ENCODE measurements at regions not wholly inside any gene's neighbourhood (a gene's known extent, or its start where the extent isn't known, plus 50 kb on each side); places are given as distances from the start of the nearest gene placed in this dataset.
"Not testable (repeated sequence)": the region's sequence is repeated elsewhere in the genome, so short reads cannot be mapped to it uniquely, and the experiment has no call there.

DNA sequence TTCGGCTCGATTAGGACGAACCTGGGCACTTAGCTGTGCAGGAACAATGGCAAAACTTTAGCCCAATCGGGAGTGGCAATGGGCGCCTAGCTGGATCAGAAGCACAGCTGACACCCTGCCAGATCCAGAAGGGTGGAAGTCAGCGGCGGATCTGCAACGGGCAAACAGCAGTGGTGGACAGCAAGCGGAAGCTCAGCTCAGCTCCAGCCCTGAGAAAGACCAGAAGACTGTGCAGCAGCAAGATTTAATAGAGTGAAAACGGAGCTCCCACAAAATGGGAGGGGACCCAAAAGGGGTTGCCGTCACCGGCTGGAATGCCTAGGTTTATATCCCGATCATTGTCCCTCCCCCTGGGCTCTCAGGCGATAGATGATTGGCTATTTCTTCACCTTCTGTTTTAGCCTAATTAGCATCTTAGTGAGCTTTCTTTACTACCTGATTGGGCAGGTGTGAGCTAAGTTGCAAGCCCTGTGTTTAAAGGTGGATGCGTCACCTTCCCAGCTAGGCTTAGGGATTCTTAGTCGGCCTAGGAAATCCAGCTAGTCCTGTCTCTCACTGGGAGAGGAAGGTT lies 1237.9 kb downstream of the CDH12 start:
- Histone ChIP-seq H3K4me1 (ENCODE audit: control insufficient read depth, insufficient read depth, low read length, poor library complexity, severe bottlenecking) (no peaks in the 10 kb centered on the region), H3K27ac (ENCODE audit: low read depth, low read length, severe bottlenecking) (no peak overlapping the region), H3K36me3 (ENCODE audit: control insufficient read depth, insufficient read depth, low read length) (no peaks in the 10 kb centered on the region), H3K4me3 (ENCODE audit: extremely low read depth, insufficient read depth, low read length, poor library complexity, severe bottlenecking) (no peak overlapping the region), H3K9me3 (ENCODE audit: control insufficient read depth, low read length) (no peaks in the 10 kb centered on the region)
- WGBS, 2 experiments (ENCODE audit: insufficient coverage in 2 of 2) = 91 to 92% methylated on average over 13 of the region's 16 CpGs

DNA sequence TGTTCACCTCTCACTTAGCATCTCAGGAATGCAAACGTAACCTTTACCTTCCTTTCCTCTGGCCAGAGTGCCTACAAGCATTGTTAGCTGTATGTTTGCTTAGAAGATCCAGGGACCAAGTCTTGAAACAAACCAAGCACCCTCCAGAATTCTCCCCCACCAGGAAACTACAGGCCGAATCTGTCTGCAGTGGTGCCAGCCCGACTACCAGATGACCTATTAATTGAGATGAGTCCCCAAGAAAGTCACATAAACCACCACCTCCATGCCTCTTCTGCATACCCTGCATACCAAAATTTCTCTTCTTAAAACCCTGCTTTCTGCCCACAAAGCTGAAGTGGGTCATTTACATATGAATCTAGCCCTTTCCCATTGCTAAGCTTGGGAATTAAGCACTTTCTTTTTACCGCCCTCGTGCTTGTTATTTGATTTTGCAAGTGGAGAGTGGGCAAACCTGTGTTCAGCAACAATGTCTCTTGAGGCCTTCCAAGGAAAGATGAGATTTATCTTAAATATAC lies 1239.1 kb downstream of the CDH12 start:
- no peaks in the 10 kb centered on the region for H3K9me3 ChIP-seq (ENCODE audit: control insufficient read depth, low read length)
- no peak overlapping the region for H3K27ac ChIP-seq (ENCODE audit: low read depth, low read length, severe bottlenecking)
- H3K4me1 ChIP-seq (ENCODE audit: control insufficient read depth, insufficient read depth, low read length, poor library complexity, severe bottlenecking) = no peaks in the 10 kb centered on the region
- no peaks in the 10 kb centered on the region for H3K36me3 ChIP-seq (ENCODE audit: control insufficient read depth, insufficient read depth, low read length)
- H3K4me3 ChIP-seq (ENCODE audit: extremely low read depth, insufficient read depth, low read length, poor library complexity, severe bottlenecking) = no peak overlapping the region
- WGBS, 2 experiments (ENCODE audit: insufficient coverage in 2 of 2) = 0 to 33% methylated on average over 1 to 2 of the region's 5 CpGs

DNA sequence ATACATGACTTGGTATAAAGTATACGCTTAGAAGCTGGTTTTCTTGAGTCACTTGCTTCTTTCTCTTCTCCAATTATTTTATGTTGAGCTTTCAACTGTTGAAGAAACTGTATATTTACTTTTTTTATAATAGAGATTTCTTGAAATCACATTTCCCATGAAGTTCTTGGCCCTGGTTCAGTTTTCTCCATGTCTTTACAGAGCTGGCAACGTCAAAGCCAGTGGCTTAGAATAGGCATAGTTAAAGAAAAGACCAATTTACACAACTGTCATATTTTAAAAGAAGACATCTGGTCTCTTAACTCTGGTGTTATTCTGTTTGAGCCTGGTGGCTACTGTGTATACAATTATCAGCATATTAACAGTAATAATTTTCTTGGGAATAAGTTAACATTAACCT lies 1249.3 kb downstream of the CDH12 start:
- H3K36me3 ChIP-seq (ENCODE audit: control insufficient read depth, insufficient read depth, low read length) = no peaks in the 10 kb centered on the region
- H3K27ac ChIP-seq (ENCODE audit: low read depth, low read length, severe bottlenecking) = no peak overlapping the region
- no CpG with 5 or more reads among the region's 2 CpGs for whole genome bisulfite sequencing, 2 experiments (ENCODE audit: insufficient coverage in 2 of 2)
- no peaks in the 10 kb centered on the region for H3K9me3 ChIP-seq (ENCODE audit: control insufficient read depth, low read length)
- H3K4me3 ChIP-seq (ENCODE audit: extremely low read depth, insufficient read depth, low read length, poor library complexity, severe bottlenecking) = no peak overlapping the region
- no peaks in the 10 kb centered on the region for H3K4me1 ChIP-seq (ENCODE audit: control insufficient read depth, insufficient read depth, low read length, poor library complexity, severe bottlenecking)

DNA sequence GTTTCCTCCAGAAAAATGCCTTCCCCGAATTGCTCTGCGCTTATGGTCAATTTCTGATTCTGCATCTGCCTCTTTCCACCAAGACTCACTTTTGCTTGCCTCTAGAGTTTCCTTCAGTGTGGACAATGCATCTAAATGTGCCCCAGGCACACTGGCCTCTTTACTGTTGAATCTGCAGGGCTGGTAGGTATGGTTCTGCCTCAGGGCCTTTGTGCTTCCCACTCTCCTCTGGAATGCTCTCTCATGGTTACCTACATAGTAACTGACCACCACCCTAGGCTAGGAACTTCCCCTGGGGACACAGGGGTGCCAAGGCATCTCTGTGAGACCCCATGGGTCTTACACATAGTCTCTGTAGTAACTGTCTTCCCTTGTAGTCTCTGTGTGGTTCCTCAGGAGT lies 1258.6 kb downstream of the CDH12 start:
- 81 to 100% methylated on average over 2 of the region's 2 CpGs for WGBS, 2 experiments (ENCODE audit: insufficient coverage in 2 of 2)
- Histone ChIP-seq H3K27ac (ENCODE audit: low read depth, low read length, severe bottlenecking) (no peak overlapping the region), H3K4me1 (ENCODE audit: control insufficient read depth, insufficient read depth, low read length, poor library complexity, severe bottlenecking) (no peaks in the 10 kb centered on the region), H3K9me3 (ENCODE audit: control insufficient read depth, low read length) (no peaks in the 10 kb centered on the region), H3K36me3 (ENCODE audit: control insufficient read depth, insufficient read depth, low read length) (no peaks in the 10 kb centered on the region), H3K4me3 (ENCODE audit: extremely low read depth, insufficient read depth, low read length, poor library complexity, severe bottlenecking) (no peak overlapping the region)

DNA sequence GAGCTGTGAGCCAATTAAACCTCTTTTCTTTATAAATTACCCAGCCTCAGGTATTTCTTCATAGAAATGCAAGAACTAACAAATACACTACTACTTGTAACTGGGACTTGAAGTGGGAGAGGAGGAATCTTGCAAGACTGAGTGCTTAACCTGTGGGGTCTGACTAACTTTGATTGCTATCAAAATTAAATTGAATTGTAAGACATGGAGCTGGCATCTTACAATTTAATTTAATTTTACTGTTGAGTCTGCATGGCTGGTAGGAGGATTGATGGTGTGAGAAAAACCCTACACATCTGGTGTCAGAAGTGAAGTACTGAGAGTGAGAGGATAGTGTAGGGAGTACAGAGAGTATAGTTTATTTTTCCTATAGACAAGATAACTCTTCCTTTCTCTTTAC lies 1259.9 kb downstream of the CDH12 start:
- Histone ChIP-seq H3K4me3 (ENCODE audit: extremely low read depth, insufficient read depth, low read length, poor library complexity, severe bottlenecking) (no peak overlapping the region), H3K27ac (ENCODE audit: low read depth, low read length, severe bottlenecking) (no peak overlapping the region), H3K36me3 (ENCODE audit: control insufficient read depth, insufficient read depth, low read length) (no peaks in the 10 kb centered on the region), H3K4me1 (ENCODE audit: control insufficient read depth, insufficient read depth, low read length, poor library complexity, severe bottlenecking) (no peaks in the 10 kb centered on the region), H3K9me3 (ENCODE audit: control insufficient read depth, low read length) (no peaks in the 10 kb centered on the region)

DNA sequence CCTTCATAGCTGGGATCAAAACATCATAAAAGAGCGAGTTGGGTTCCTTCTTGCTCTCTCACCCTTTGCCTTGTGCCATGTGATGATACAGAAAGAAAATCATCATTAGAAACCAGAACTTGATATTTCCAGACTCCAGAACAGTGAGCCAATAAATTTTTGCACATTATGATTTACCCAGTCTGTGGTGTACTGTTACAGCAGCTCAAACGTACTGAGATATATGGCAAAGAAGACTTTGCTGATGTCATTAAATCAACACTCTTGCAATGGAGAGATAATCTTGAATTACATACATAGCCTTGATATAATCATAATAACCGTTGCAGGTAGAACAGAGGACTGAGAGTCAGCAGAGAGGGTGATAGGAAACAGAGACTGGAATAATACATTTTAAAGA lies 1271.6 kb downstream of the CDH12 start:
- Histone ChIP-seq H3K36me3 (ENCODE audit: control insufficient read depth, insufficient read depth, low read length) (no peaks in the 10 kb centered on the region), H3K4me1 (ENCODE audit: control insufficient read depth, insufficient read depth, low read length, poor library complexity, severe bottlenecking) (no peaks in the 10 kb centered on the region), H3K9me3 (ENCODE audit: control insufficient read depth, low read length) (no peaks in the 10 kb centered on the region), H3K27ac (ENCODE audit: low read depth, low read length, severe bottlenecking) (no peak overlapping the region), H3K4me3 (ENCODE audit: extremely low read depth, insufficient read depth, low read length, poor library complexity, severe bottlenecking) (no peak overlapping the region)
- WGBS, 2 experiments (ENCODE audit: insufficient coverage in 2 of 2) = 60% methylated on average over 1 of the region's 3 CpGs; no CpG with 5 or more reads in 1 of the 2 experiments

DNA sequence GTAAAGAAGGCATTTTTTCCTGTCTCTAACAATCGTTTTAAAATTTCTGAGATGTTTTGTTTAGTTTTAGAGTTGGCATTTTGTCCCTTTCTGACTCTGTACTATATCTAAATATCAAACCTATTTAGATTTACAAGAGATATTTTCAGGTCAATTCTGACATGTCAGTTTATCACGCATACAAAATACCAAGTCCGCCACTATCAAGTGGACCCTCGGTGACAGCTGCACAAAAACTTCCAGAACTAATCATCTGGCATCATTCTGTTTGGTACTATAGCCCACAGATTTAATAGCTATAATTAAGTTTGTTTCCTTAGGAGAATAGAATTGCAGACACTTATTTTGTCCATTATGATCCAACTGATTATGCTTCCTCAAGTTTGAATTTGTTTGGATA lies 1278.2 kb downstream of the CDH12 start:
- Histone ChIP-seq H3K4me1 (ENCODE audit: control insufficient read depth, insufficient read depth, low read length, poor library complexity, severe bottlenecking) (no peaks in the 10 kb centered on the region), H3K27ac (ENCODE audit: low read depth, low read length, severe bottlenecking) (no peak overlapping the region), H3K9me3 (ENCODE audit: control insufficient read depth, low read length) (no peaks in the 10 kb centered on the region), H3K36me3 (ENCODE audit: control insufficient read depth, insufficient read depth, low read length) (no peaks in the 10 kb centered on the region), H3K4me3 (ENCODE audit: extremely low read depth, insufficient read depth, low read length, poor library complexity, severe bottlenecking) (no peak overlapping the region)
- WGBS, 2 experiments (ENCODE audit: insufficient coverage in 2 of 2) = 61 to 100% methylated on average over 1 to 3 of the region's 4 CpGs

DNA sequence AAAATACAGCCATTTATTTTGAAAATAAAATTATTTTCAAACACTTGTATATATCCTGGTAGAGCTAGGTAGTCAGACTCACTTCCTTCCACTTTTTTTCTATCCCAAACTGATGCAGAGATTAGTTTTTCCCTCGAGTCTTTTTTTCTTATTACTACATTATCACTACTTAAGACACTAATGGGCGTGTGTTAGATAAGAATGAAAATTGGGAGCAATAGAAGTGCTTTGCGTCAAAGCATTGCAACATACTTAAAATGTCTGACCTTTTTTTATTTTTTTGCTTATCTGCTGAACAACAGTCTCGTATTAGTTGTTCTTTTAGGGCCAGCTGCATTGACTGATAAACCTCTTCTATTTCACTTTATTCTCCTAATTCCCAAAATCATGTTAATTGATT lies 1278.7 kb downstream of the CDH12 start:
- Histone ChIP-seq H3K27ac (ENCODE audit: low read depth, low read length, severe bottlenecking) (no peak overlapping the region), H3K36me3 (ENCODE audit: control insufficient read depth, insufficient read depth, low read length) (no peaks in the 10 kb centered on the region), H3K4me1 (ENCODE audit: control insufficient read depth, insufficient read depth, low read length, poor library complexity, severe bottlenecking) (no peaks in the 10 kb centered on the region), H3K9me3 (ENCODE audit: control insufficient read depth, low read length) (no peaks in the 10 kb centered on the region), H3K4me3 (ENCODE audit: extremely low read depth, insufficient read depth, low read length, poor library complexity, severe bottlenecking) (no peak overlapping the region)
- WGBS, 2 experiments (ENCODE audit: insufficient coverage in 2 of 2) = 92% methylated on average over 2 of the region's 4 CpGs; no CpG with 5 or more reads in 1 of the 2 experiments

DNA sequence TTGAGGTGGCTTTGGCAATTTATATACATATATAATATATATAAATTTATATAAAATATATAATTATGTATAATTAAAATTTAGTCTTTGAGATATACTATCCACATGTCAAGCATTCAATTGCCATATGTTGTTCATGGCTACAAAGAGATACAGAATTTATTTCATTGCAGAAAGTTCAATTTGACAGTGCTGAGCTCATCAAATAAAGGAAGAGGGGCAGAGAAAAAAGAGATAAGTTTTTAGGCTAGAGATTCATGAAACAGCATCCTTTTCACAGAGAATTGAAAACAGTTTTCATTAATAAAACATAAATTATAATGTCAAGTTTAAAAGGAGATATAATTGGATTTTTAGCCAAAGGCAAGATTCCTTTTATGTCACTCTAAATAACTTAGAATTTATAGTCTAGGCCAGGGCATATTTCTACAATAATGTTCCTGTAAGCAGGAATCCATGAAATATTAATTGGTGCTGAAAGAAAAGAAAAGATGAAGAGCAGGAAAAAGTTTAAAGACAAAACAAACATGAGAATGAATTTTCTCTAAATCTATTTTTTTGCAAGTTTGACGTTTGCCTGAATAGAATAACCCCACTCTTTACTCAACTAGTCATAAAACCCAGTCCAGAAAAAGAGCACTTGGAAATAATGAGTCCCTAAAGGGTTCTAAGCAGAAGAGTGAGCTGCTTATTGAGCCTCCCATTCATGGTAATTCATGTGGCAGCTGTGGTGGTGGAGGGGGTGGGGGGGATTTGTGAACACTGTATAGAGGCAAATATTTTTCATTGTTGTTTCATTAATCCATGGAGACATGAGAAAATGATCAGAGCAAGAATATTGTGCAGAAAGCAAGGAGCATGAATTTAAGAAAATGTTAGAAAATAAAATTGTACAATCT lies 1279.5 kb downstream of the CDH12 start:
- no peaks in the 10 kb centered on the region for H3K4me1 ChIP-seq (ENCODE audit: control insufficient read depth, insufficient read depth, low read length, poor library complexity, severe bottlenecking)
- no peak overlapping the region for H3K4me3 ChIP-seq (ENCODE audit: extremely low read depth, insufficient read depth, low read length, poor library complexity, severe bottlenecking)
- no peak overlapping the region for H3K27ac ChIP-seq (ENCODE audit: low read depth, low read length, severe bottlenecking)
- H3K9me3 ChIP-seq (ENCODE audit: control insufficient read depth, low read length) = no peaks in the 10 kb centered on the region
- H3K36me3 ChIP-seq (ENCODE audit: control insufficient read depth, insufficient read depth, low read length) = no peaks in the 10 kb centered on the region
- WGBS, 2 experiments (ENCODE audit: insufficient coverage in 2 of 2) = 100% methylated on average over 1 of the region's 1 CpG; no CpG with 5 or more reads in 1 of the 2 experiments

DNA sequence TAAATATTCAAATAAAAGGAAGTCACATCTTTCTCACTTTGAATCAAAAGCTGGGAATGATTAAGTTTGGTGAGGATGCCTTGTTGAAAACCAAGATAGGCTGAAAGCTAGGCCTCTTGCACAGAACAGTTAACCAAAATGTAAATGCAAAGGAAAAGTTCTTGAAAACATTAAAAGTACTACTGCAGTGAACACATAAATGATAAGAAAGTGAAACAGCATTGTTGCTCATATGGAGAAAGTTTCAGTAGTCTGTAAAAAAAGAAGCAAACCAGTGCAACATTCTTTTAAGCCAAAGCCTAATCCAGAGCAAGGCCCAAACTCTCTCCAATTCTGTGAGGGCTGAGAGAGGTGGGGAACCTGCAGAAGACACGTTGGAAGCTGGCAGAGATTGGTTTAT lies 1281.9 kb downstream of the CDH12 start:
- WGBS, 2 experiments (ENCODE audit: insufficient coverage in 2 of 2) = 56% methylated on average over 1 of the region's 1 CpG; no CpG with 5 or more reads in 1 of the 2 experiments
- H3K36me3 ChIP-seq (ENCODE audit: control insufficient read depth, insufficient read depth, low read length) = not testable (repeated sequence)

DNA sequence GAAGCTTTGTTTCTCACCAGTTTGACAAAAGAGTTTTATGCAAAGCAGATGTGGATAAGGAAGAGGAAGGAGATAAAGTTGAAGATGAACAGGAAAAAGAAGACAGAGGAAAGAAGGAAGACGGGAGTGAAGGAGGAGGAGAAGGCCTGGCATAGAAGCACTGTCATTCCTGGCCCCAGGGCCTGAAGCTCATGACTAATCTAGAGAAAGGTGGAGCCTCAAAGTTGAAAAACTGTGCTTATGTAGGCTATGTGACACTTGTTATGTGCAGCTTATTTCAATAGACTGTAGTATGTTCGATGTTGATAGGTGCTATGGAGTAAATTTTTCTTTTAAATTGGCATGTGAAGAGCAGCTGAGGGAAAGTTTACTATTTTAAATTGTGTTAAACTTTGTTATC lies 1294.0 kb downstream of the CDH12 start:
- H3K4me1 ChIP-seq (ENCODE audit: control insufficient read depth, insufficient read depth, low read length, poor library complexity, severe bottlenecking); H3K9me3 ChIP-seq (ENCODE audit: control insufficient read depth, low read length); H3K36me3 ChIP-seq (ENCODE audit: control insufficient read depth, insufficient read depth, low read length); H3K4me3 ChIP-seq (ENCODE audit: extremely low read depth, insufficient read depth, low read length, poor library complexity, severe bottlenecking): not testable (repeated sequence)
- 83 to 93% methylated on average over 1 of the region's 2 CpGs for WGBS, 2 experiments (ENCODE audit: insufficient coverage in 2 of 2)
- H3K27ac ChIP-seq (ENCODE audit: low read depth, low read length, severe bottlenecking) = peak overlapping the region; percentile 10

More for the DNA sequence above, 1281.9 kb downstream of the CDH12 start:
- not testable (repeated sequence) for H3K9me3 ChIP-seq (ENCODE audit: control insufficient read depth, low read length); H3K27ac ChIP-seq (ENCODE audit: low read depth, low read length, severe bottlenecking); H3K4me3 ChIP-seq (ENCODE audit: extremely low read depth, insufficient read depth, low read length, poor library complexity, severe bottlenecking); H3K4me1 ChIP-seq (ENCODE audit: control insufficient read depth, insufficient read depth, low read length, poor library complexity, severe bottlenecking)
